Adrenal gland (tissue), 5 donors: ENCODE measurements at regions not wholly inside any gene's neighbourhood (a gene's known extent, or its start where the extent isn't known, plus 50 kb on each side); places are given as distances from the start of the nearest gene placed in this dataset.

Source experiments
- CTCF ChIP-seq, 6 experiments: fragments of 450-650 bp in 4 of 6; fragments of 200-600 bp in 2 of 6; sonication (generic) in 1 of 6; IDR thresholded peaks; 1 replicate in 5 of 6; 2 replicates in 1 of 6; pipeline versions ENCODE4 v1.5.1 to v1.8.0; 2016 to 2021; ENCODE audit warnings: antibody characterized with exemption in 6 of 6, mild to moderate bottlenecking in 2 of 6, moderate library complexity in 1 of 6
- POLR2A ChIP-seq, 2 donors: fragments of 450-650 bp; IDR thresholded peaks; one replicate each; pipeline ENCODE4 v1.6.1; 2017; ENCODE audit warnings: antibody characterized with exemption in 2 of 2, mild to moderate bottlenecking in 2 of 2, moderate library complexity in 1 of 2
- donor health status: DM: no; HTN: no; CAD: no.

DNA sequence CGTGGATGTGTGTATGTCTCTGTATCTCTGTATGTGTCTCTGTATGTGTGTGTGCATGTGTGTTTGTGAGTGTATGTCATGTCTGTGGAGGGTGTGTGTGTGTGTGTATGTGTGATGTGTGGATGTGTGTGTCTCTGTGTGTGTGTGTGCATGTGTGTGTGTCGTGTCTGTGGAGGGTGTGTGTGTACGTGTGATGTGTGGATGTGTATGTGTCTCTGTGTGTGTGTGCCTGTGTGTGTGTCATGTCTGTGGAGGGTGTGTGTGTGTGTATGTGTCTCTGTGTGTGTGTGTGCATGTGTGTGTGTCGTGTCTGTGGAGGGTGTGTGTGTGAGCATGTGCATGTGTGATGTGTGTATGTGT, 51.6 kb upstream of the ADRA2C start:
- TF ChIP-seq CTCF (IDR thresholded peaks at IDR 0.05): no peak
- TF ChIP-seq POLR2A (IDR thresholded peaks at IDR 0.05): no peak
